ENCODE measurements at regions not wholly inside any gene's neighbourhood (a gene's known extent, or its start where the extent isn't known, plus 50 kb on each side); places are given as distances from the start of the nearest gene placed in this dataset.

- DNase-seq: no peak
Observed at GRCh38 chr4:13248621-13249298, 235.4 kb downstream of the RAB28 start.

DNA sequence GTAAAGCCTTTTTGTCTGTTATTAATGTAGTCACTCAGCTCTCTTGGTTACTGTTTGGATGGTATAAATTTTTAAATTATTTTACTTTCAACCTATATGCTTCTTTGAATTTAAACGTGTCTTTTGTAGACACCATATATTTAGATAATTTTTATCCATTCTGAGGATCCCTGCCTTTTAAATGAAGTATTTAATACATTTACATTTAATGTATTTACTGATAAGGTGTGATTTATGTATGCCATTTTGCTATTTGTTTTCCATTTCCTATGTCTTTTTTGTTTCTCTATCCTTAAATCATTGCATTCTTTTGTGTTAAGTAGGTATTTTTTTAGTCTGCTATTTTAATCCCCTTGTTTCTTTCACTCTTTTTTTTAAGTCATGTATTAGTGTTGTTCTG is 238.0 kb downstream of the RAB28 start:
- no peak for DNase-seq

GRCh38 chr4:13244444-13244843 is 239.7 kb downstream of the RAB28 start:
- DNase-seq: no peak

- DNase-seq: no peak
Observed at GRCh38 chr4:13243152-13243551, 241.0 kb downstream of the RAB28 start.

DNA sequence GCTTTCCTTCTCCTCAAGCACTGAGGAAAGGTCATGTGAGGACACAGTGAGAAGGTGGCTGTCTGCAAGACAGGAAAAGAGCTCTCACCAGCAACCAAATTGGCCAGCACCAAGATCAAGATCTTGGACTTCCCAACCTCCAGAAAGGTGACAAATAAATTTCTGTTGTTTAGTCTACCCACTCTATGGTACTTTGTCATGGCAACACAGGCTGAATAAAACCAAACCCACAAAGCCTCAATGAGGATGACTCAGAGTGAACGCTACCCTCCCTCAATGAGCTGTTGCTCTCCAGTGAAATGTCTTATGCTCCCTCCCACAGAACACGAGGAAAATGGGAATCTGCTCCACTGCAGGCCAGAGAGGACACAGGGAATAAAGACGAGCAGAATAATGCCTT is 244.1 kb downstream of the RAB28 start:
- DNase-seq: no peak

DNA sequence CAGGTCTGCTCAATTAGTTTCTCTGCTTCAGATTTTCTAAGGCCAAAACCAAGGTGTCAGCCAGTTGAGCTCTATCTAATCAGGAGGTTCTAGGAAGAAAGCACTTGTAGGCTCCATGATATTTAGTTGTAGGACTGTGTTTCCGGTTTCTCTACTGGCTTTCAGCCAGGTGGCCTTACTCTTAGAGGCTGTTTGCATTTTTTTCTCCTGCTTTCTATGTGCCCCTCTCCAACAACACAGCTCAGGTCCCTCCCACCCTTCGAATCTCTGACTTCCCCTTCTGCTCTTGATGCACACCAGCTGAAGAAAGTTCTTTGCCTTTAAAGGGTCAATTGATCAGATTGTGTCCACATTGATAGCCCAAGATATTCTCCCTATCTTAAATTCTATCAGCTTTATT is 245.2 kb downstream of the RAB28 start:
- DNase-seq: no peak

GRCh38 chr4:13236485-13236884 is 247.7 kb downstream of the RAB28 start:
- no peak for DNase-seq

- DNase-seq: no peak
Observed at GRCh38 chr4:13233755-13234154, 250.4 kb downstream of the RAB28 start.

- DNase-seq: no peak
Observed at GRCh38 chr4:13219971-13220370, 264.2 kb downstream of the RAB28 start.

GRCh38 chr4:13218326-13218958 is 265.7 kb downstream of the RAB28 start:
- DNase-seq: peak; percentile 67

GRCh38 chr4:13215560-13215959 is 268.6 kb downstream of the RAB28 start:
- DNase-seq: no peak

DNA sequence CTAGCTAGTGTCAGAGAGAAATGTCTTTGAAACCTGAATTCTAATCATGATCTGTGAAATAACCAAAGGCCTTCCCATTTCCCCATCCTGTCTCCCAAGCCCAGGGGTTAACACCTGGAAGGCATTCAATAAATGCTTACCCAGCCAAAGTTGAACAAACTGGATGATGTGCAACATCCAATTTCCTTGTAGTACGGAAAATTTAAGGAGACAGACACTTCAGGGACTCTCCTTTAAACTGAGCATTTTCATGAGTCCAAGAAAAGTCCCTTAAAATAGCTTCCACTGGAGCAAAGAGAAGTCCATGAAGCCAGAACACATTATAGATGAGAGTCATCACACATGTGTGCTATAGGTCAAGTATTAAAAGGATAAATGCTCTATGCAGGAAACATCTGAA is 271.2 kb downstream of the RAB28 start:
- peak; percentile 28 for DNase-seq

DNA sequence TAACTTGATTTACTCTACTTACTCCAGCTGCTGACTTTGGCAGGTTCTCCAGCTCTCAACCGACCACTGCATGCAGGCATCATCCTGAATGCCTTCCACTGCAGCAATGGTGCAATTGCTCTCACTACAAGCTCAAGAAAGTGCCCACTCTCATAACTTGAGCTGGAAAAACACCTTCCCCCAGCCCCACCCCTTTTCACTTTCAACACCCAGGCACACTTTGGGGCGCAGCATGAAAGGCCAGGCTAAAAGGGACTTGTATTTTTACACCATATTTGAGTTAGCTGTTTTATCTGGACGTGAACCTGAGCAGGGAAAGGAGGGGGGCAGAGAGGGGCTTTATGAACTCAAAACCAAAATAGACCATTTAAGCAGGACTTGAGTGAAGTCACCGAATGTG is 274.5 kb downstream of the RAB28 start:
- no peak for DNase-seq

- no peak for DNase-seq
Observed at GRCh38 chr4:13208558-13209193, 275.5 kb downstream of the RAB28 start.

GRCh38 chr4:13207226-13207625 is 276.9 kb downstream of the RAB28 start:
- no peak for DNase-seq

DNA sequence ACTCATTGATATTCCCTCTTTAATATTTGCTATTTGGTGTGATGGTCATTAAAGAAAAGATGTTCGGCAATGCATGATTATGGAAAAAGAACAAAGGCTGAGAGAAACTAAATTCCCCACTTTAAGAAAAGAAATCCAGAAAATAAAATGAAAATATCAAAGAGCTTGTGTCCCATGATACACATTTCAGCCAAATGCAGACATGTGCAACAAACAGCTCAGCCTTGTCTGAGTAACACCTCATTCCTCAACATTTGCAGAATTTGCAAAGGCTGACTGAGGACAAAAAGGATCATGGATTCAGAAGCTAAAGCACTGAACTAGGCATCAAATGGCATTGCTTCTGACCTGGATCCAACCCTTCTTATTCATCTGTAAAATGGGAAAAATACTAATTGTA is 281.0 kb downstream of the RAB28 start:
- peak; percentile 49 for DNase-seq

DNA sequence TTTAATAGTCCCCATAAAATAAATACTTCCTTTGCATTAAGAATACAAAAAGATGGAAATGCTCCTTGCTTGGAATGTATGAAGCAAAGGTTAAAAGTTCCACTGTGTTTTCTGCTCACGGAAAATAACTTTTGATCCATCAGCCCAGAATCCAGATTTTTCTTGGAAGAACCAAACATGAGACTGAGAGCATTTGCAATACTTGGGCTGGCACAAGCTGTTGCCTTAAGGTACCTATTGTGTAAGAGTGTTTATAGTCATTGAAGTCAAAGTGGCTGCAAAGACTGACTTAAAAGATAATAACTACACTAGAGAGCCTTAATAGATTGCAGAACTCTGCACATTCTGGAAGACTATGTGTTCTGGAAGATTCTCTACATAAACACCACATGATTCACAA is 281.4 kb downstream of the RAB28 start:
- DNase-seq: peak; percentile 36

DNA sequence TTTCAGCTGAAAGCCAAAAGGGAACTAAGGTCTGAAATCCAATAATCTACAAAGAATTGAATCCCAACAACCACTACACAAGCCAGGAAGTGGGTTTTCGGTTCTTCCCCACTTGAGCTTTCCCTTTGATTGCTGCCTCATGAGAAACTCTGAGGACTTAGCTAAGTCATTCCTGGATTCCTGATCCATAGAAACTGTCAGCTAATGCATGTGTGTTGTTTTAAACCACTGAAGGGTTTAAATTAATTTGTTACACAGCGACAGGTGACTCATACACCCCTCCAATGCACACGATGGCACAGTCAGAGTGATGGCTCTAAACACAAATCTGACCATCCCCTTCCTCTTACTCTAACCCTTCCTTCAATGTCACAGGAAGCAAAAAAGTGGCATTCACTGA is 282.9 kb downstream of the RAB28 start:
- DNase-seq: no peak

GRCh38 chr4:13196721-13197120 is 287.4 kb downstream of the RAB28 start:
- DNase-seq: no peak

DNA sequence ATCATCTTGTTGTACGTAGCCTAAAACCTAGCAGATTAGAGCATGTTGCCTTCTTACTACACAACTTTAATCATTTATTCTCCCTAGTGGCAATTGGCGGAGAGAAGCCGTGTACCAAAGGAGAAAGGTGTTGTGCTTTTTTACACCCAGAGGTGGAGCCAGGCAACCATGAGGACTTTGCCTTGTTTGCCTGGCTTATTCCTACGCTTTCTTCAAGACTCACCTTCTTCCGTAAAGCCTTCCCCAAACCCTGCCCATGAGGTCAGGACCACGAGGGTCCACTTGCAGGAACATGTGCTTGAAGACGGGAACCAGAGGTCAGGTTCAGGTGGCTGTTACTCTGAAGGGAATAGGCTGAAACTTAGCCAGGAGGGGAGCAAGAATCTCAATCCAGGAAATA is 290.5 kb downstream of the RAB28 start:
- no peak for DNase-seq

- no peak for DNase-seq
Observed at GRCh38 chr4:13190093-13190721, 293.9 kb downstream of the RAB28 start.

DNA sequence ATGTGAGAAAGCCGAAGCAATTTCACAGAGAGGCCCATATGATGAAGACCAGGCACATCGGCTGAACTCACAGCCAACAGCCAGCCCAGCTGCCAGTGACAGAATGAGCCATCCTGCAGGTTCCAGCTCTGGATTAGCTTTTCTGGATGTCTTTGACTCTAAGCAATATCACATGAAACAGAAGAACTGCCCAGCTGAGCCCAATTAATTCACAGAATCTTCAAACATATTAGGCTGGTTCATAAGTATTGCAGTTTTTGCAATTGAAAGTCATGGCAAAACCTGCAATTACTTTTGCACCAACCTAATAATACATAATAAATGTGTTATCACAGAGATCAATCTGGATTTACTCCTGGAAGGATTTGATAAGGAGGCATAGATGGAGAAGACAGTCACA is 299.9 kb downstream of the RAB28 start:
- DNase-seq: no peak

DNA sequence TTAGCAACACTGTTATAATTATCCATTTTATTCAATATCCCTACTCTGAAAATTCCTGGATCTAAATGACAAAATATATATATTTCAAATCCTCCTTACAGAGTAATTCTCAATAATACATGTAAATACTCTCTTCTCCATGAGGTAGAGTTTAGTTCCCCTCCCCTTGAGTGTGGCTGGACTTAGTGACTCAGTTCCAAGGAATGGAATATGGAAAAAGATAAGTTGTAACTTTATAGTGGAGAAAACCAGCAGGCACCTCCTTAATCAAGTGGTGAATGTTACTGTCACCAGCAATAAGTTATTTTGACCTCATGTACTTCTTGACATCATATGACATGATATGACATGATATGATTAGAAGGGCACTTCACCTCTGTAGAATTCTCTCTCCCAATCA is 302.0 kb downstream of the RAB28 start:
- no peak for DNase-seq

Data from muscle of arm (tissue), 1 donor.